Neural progenitor cell (in vitro differentiated cells): ENCODE measurements at regions not wholly inside any gene's neighbourhood (a gene's known extent, or its start where the extent isn't known, plus 50 kb on each side); places are given as distances from the start of the nearest gene placed in this dataset.

Experiments
- CTCF ChIP-seq: fragments of 200-600 bp; sonication (generic); IDR thresholded peaks from 2 replicates; pipeline ENCODE4 v1.5.1; 2017; ENCODE audit warnings: antibody characterized with exemption, mild to moderate bottlenecking
- EZH2 ChIP-seq: fragments of 200-600 bp; sonication (generic); IDR thresholded peaks from 2 replicates; pipeline ENCODE4 v1.6.1; 2017; ENCODE audit warnings: antibody characterized with exemption, mild to moderate bottlenecking, moderate library complexity

- no peak for TF ChIP-seq CTCF
- TF ChIP-seq EZH2: no peak
Observed at GRCh38 chrX:20382082-20382481, 115.4 kb upstream of the RPS6KA3 start.
